ENCODE measurements at regions not wholly inside any gene's neighbourhood (a gene's known extent, or its start where the extent isn't known, plus 50 kb on each side); places are given as distances from the start of the nearest gene placed in this dataset.

- DNase-seq, result peak; percentile 53
Observed at GRCh38 chr6:110537208-110538123, 61.1 kb upstream of the SLC22A16 start.

- DNase-seq, result peak; percentile 40
Observed at GRCh38 chr6:110534731-110535492, 58.5 kb upstream of the SLC22A16 start.

DNA sequence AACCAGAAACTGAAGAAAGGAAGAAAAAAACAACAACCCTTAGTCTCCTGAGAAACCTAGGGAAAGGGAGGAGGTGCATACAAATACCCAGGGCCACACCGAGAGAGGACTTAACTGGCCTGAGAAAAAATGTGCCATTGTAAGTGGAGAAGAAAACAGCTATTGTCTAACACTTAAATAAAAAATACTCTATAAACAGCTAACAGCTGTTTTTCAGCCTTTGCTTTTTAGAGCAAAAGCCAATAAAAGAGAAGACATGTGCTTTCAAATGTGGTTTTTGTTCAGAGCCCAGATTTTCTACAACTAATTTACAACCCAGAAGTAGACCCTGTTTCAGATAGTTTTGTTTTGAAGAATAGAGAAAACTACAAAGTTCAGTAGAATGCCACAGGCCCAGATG, 56.0 kb upstream of the SLC22A16 start:
- DNase-seq, result no peak

- DNase-seq, result no peak
Observed at GRCh38 chr6:110530671-110531070, 54.3 kb upstream of the SLC22A16 start.

- DNase-seq, result peak; percentile 28
Observed at GRCh38 chr6:110529907-110530306, 53.5 kb upstream of the SLC22A16 start.

DNA sequence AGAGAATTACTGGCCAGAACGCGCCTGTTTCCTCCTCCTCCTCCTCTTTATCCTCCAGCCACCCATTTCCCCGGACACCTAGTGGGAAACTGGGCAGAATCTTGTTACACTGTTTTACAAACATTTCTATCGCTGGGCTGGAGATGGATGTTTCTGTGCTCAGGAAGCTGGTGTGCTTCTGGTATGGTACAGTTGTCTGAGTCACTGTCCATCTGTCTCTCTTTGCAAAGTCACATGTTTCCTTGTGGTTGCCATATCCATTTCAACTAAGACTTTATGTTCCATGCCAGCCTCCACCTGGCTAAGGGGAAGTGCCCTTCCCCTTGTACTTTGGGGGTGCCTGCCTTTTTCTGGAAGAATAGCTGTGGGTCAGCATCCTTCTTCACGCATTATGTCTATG, 52.9 kb upstream of the SLC22A16 start:
- DNase-seq, result peak; percentile 84

GRCh38 chr6:110528930-110529325, 52.5 kb upstream of the SLC22A16 start:
- no peak for DNase-seq

- DNase-seq, result peak; percentile 89
Observed at GRCh38 chr6:110528101-110528929, 51.9 kb upstream of the SLC22A16 start.

- DNase-seq, result no peak
Observed at GRCh38 chr6:110527516-110527915, 51.1 kb upstream of the SLC22A16 start.

DNA sequence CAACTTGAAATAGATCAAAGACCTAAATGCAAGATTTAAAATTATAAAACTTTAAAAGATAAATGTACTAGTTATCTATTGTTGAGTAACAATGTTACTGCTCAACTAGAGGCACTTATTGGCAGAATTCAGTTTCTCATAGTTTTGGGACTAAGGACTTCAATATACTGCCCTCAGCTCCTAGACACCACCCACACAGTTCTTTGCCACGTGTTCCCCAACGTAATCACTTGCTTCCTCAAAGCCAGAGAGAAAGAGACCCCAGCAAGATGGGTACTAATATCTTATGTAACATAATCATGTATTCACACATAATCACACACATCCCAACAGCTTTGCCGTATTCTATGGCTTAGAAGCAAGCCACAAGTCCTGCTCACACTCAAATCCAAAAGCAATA, 50.3 kb upstream of the SLC22A16 start:
- DNase-seq, result no peak

All from hematopoietic multipotent progenitor cell treated with erythropoietin and hydrocortisone succinate and interleukin-3 and kit ligand, for 4 days (in vitro differentiated cells).